Parathyroid adenoma (tissue), 2 donors: ENCODE measurements at regions not wholly inside any gene's neighbourhood (a gene's known extent, or its start where the extent isn't known, plus 50 kb on each side); places are given as distances from the start of the nearest gene placed in this dataset.

Source experiments
- H2AFZ ChIP-seq: fragments of 300-600 bp; sonication (generic); one replicate; pipeline ENCODE4 v1.7.0; 2017; ENCODE audit warnings: antibody characterized with exemption, mild to moderate bottlenecking
- H3K27ac ChIP-seq: fragments of 300-600 bp; sonication (generic); one replicate; pipeline ENCODE4 v1.7.0; 2017
- H3K27me3 ChIP-seq: fragments of 300-600 bp; sonication (generic); one replicate; pipeline ENCODE4 v1.7.0; 2017; ENCODE audit warnings: low read length; ENCODE audit not compliant: control insufficient read depth, insufficient read depth
- H3K36me3 ChIP-seq: fragments of 300-600 bp; sonication (generic); one replicate; pipeline ENCODE4 v1.7.0; 2017; ENCODE audit warnings: low read length; ENCODE audit not compliant: control insufficient read depth, insufficient read depth
- H3K4me1 ChIP-seq: fragments of 300-600 bp; sonication (generic); one replicate; pipeline ENCODE4 v1.7.0; 2017; ENCODE audit warnings: control low read depth
- H3K4me2 ChIP-seq: fragments of 300-600 bp; sonication (generic); one replicate; pipeline ENCODE4 v1.7.0; 2017; ENCODE audit warnings: low read length
- H3K4me3 ChIP-seq: fragments of 300-600 bp; sonication (generic); one replicate; pipeline ENCODE4 v1.7.0; 2017; ENCODE audit warnings: low read depth, low read length
- H3K79me2 ChIP-seq: fragments of 300-600 bp; sonication (generic); one replicate; pipeline ENCODE4 v1.7.0; 2017; ENCODE audit warnings: control low read depth
- H3K9ac ChIP-seq: fragments of 300-600 bp; sonication (generic); one replicate; pipeline ENCODE4 v1.7.0; 2017; ENCODE audit warnings: mild to moderate bottlenecking
- H3K9me3 ChIP-seq: fragments of 300-600 bp; sonication (generic); one replicate; pipeline ENCODE4 v1.7.0; 2017; ENCODE audit warnings: low read length; ENCODE audit not compliant: control insufficient read depth
- TF ChIP-seq, protein P1 (sequence below): fragments of 300-600 bp; sonication (generic); IDR thresholded peaks from one replicate; pipeline ENCODE4 v1.7.0; 2017; ENCODE audit warnings: antibody characterized with exemption, mild to moderate bottlenecking
- donor health status: primary hyperparathyroidism.

- no peak overlapping the region for H3K4me2 ChIP-seq
- no peak overlapping the region for H3K9ac ChIP-seq
- H3K79me2 ChIP-seq = no peaks in the 10 kb centered on the region
- no peak overlapping the region for H3K27ac ChIP-seq
- TF ChIP-seq, protein P1, sequence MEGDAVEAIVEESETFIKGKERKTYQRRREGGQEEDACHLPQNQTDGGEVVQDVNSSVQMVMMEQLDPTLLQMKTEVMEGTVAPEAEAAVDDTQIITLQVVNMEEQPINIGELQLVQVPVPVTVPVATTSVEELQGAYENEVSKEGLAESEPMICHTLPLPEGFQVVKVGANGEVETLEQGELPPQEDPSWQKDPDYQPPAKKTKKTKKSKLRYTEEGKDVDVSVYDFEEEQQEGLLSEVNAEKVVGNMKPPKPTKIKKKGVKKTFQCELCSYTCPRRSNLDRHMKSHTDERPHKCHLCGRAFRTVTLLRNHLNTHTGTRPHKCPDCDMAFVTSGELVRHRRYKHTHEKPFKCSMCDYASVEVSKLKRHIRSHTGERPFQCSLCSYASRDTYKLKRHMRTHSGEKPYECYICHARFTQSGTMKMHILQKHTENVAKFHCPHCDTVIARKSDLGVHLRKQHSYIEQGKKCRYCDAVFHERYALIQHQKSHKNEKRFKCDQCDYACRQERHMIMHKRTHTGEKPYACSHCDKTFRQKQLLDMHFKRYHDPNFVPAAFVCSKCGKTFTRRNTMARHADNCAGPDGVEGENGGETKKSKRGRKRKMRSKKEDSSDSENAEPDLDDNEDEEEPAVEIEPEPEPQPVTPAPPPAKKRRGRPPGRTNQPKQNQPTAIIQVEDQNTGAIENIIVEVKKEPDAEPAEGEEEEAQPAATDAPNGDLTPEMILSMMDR = no peak
- no peaks in the 10 kb centered on the region for H3K36me3 ChIP-seq
- no peaks in the 10 kb centered on the region for H3K4me1 ChIP-seq
- H3K27me3 ChIP-seq = no peaks in the 10 kb centered on the region
- H3K4me3 ChIP-seq = no peak overlapping the region
- H3K9me3 ChIP-seq = no peaks in the 10 kb centered on the region
- H2AFZ ChIP-seq = no peak overlapping the region
Observed at GRCh38 chr15:31925541-31925940, 104.8 kb upstream of the CHRNA7 start.

- Histone ChIP-seq H2AFZ (no peak overlapping the region), H3K27me3 (no peaks in the 10 kb centered on the region), H3K9ac (no peak overlapping the region), H3K9me3 (no peaks in the 10 kb centered on the region), H3K79me2 (no peaks in the 10 kb centered on the region), H3K36me3 (no peaks in the 10 kb centered on the region), H3K27ac (no peak overlapping the region), H3K4me3 (no peak overlapping the region), H3K4me2 (no peak overlapping the region), H3K4me1 (no peaks in the 10 kb centered on the region)
- TF ChIP-seq, protein P1 = no peak
Observed at GRCh38 chr15:31930967-31931366, 99.3 kb upstream of the CHRNA7 start.

- Histone ChIP-seq H3K4me2 (no peak overlapping the region), H3K4me1 (no peaks in the 10 kb centered on the region), H3K9me3 (no peaks in the 10 kb centered on the region), H3K9ac (no peak overlapping the region), H3K79me2 (no peaks in the 10 kb centered on the region), H2AFZ (no peak overlapping the region), H3K4me3 (no peak overlapping the region), H3K27ac (no peak overlapping the region), H3K36me3 (no peaks in the 10 kb centered on the region), H3K27me3 (no peaks in the 10 kb centered on the region)
- TF ChIP-seq, protein P1 = no peak
Observed at GRCh38 chr15:31932576-31932975, 97.7 kb upstream of the CHRNA7 start.

DNA sequence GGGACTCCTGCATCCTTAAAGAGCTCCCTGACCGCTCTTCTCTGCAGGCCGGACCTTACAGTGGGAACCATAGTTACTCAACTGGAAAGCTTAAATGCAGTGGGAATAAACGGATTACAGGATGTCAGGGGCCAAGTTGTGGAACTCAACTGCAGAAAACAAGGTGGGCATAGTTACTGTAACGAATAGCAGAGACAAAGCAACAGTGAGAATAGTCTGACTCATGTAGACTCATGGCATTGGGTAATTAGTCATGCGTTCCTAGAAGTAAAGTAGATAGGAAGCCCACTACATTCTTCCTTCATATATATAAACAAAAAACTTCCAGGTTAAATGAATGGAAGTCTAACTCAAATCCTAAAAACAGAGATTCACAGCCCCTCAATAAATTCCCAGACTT is 95.5 kb upstream of the CHRNA7 start:
- no peak overlapping the region for H3K27ac ChIP-seq
- no peaks in the 10 kb centered on the region for H3K4me1 ChIP-seq
- H3K9me3 ChIP-seq = no peaks in the 10 kb centered on the region
- H3K4me3 ChIP-seq = no peak overlapping the region
- H3K79me2 ChIP-seq = no peaks in the 10 kb centered on the region
- H3K9ac ChIP-seq = no peak overlapping the region
- no peak overlapping the region for H2AFZ ChIP-seq
- no peak overlapping the region for H3K4me2 ChIP-seq
- TF ChIP-seq, protein P1 = no peak
- H3K27me3 ChIP-seq = no peaks in the 10 kb centered on the region
- no peaks in the 10 kb centered on the region for H3K36me3 ChIP-seq

DNA sequence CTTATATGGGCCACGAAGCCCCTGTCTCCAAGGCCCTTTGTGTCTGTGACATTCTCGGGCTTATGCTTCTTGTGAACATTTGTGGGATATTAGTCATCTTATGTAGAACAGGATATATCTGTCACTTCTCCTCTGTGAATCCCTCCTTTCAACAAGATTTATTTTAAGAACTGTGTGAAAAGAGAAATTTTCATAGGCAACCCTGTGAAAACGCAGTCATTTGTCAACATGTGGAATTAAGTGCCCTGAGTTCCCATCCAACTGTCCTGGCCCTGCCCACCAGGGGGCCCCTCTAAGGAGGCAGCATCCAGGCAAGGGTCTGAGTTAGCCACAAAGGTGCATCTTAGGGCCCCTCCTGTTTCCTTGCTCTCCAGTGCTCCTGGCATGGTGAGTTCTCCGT is 76.8 kb upstream of the CHRNA7 start:
- TF ChIP-seq, protein P1 = no peak
- Histone ChIP-seq H3K9ac (no peak overlapping the region), H3K27ac (no peak overlapping the region), H3K9me3 (no peaks in the 10 kb centered on the region), H3K27me3 (no peaks in the 10 kb centered on the region), H3K4me2 (no peak overlapping the region), H3K36me3 (no peaks in the 10 kb centered on the region), H3K79me2 (no peaks in the 10 kb centered on the region), H3K4me1 (no peaks in the 10 kb centered on the region), H3K4me3 (no peak overlapping the region), H2AFZ (no peak overlapping the region)
